ENCODE measurements at regions not wholly inside any gene's neighbourhood (a gene's known extent, or its start where the extent isn't known, plus 50 kb on each side); places are given as distances from the start of the nearest gene placed in this dataset.

GRCh38 chr10:44064987-44065787, 319.7 kb downstream of the CXCL12 start:
- H3K27ac ChIP-seq: no peak overlapping the region
- WGBS: 91% methylated on average over 7 of the region's 7 CpGs

DNA sequence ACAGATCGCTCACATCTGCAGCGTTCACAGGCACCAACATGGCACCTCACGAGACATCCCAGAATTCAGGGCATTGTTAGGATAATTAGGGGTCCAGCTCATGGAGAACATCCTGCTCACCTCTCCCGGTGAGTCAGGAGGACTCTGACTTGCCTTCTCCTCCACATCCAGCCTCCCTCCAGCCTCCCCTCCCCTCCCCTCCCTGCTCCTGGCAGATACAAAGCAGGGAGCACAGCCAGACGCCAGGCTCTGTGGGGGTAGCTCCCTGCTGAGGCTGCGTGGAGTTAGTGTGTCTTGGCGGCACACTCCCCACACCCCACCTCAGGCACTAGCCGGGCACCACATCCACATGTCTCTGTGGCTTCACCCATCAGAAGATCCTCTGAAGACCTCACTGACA, 320.6 kb downstream of the CXCL12 start:
- Histone ChIP-seq H3K9me3 (no peaks in the 10 kb centered on the region), H3K4me3 (no peak overlapping the region), H3K27me3 (replicated peaks; ENCODE audit: insufficient read depth) (no peaks in the 10 kb centered on the region), H3K4me1 (replicated peaks) (no peaks in the 10 kb centered on the region), H3K27ac (no peak overlapping the region), H3K36me3 (no peaks in the 10 kb centered on the region)
- no peak for DNase-seq (ENCODE audit: low spot score)
- TF ChIP-seq POLR2AphosphoS5 (IDR thresholded peaks at IDR 0.05) (no peak), POLR2A (IDR thresholded peaks at IDR 0.05) (no peak), CTCF (IDR thresholded peaks at IDR 0.05) (no peak)
- WGBS: 81% methylated on average over 8 of the region's 8 CpGs
- intact Hi-C loops (cut with DNase I): no loop called here

More at GRCh38 chr10:44064987-44065787, 319.7 kb downstream of the CXCL12 start:
- Histone ChIP-seq H3K4me3 (no peak overlapping the region), H3K9me3 (no peaks in the 10 kb centered on the region), H3K27me3 (replicated peaks; ENCODE audit: insufficient read depth) (no peaks in the 10 kb centered on the region), H3K36me3 (no peaks in the 10 kb centered on the region), H3K4me1 (replicated peaks) (no peaks in the 10 kb centered on the region)
- no peak for DNase-seq (ENCODE audit: low spot score)
- intact Hi-C loops (cut with DNase I): no loop called here
- no peak for TF ChIP-seq POLR2A (IDR thresholded peaks at IDR 0.05)
- no peak for TF ChIP-seq POLR2AphosphoS5 (IDR thresholded peaks at IDR 0.05)
- TF ChIP-seq CTCF (IDR thresholded peaks at IDR 0.05): no peak

GRCh38 chr10:44063686-44064085, 321.2 kb downstream of the CXCL12 start:
- TF ChIP-seq POLR2A (IDR thresholded peaks at IDR 0.05) (no peak), CTCF (IDR thresholded peaks at IDR 0.05) (no peak), POLR2AphosphoS5 (IDR thresholded peaks at IDR 0.05) (no peak)
- H3K27me3 ChIP-seq (replicated peaks; ENCODE audit: insufficient read depth): no peaks in the 10 kb centered on the region
- intact Hi-C loops (cut with DNase I): no loop called here
- no peak for DNase-seq (ENCODE audit: low spot score)
- 91% methylated on average over 2 of the region's 2 CpGs for WGBS
- no peak overlapping the region for H3K27ac ChIP-seq
- H3K4me1 ChIP-seq (replicated peaks): no peaks in the 10 kb centered on the region
- no peaks in the 10 kb centered on the region for H3K36me3 ChIP-seq
- H3K4me3 ChIP-seq: no peak overlapping the region
- H3K9me3 ChIP-seq: no peaks in the 10 kb centered on the region

- H3K36me3 ChIP-seq: no peaks in the 10 kb centered on the region
- 73% methylated on average over 2 of the region's 2 CpGs for WGBS
These were observed 324.2 kb downstream of the CXCL12 start for GRCh38 chr10:44060719-44061118.

More at GRCh38 chr10:44060719-44061118, 324.2 kb downstream of the CXCL12 start:
- H3K4me3 ChIP-seq: no peak overlapping the region
- TF ChIP-seq CTCF (IDR thresholded peaks at IDR 0.05): no peak
- TF ChIP-seq POLR2A (IDR thresholded peaks at IDR 0.05): no peak
- no peak for TF ChIP-seq POLR2AphosphoS5 (IDR thresholded peaks at IDR 0.05)
- H3K27me3 ChIP-seq (replicated peaks; ENCODE audit: insufficient read depth): no peaks in the 10 kb centered on the region
- no peak overlapping the region for H3K27ac ChIP-seq
- intact Hi-C loops (cut with DNase I): no loop called here
- DNase-seq (ENCODE audit: low spot score): no peak
- no peaks in the 10 kb centered on the region for H3K4me1 ChIP-seq (replicated peaks)
- no peaks in the 10 kb centered on the region for H3K9me3 ChIP-seq
